Brain microvascular endothelial cell (primary cell): ENCODE measurements at regions not wholly inside any gene's neighbourhood (a gene's known extent, or its start where the extent isn't known, plus 50 kb on each side); places are given as distances from the start of the nearest gene placed in this dataset.

Experiments used
- DNase-seq: peaks from one replicate; pipeline ENCODE4 v3.0.0-alpha.2; 2020
- H3K27ac ChIP-seq: fragments of 250-450 bp; sonication (Bioruptor Pico); 2 replicates; pipeline ENCODE4 v1.5.1; 2020; ENCODE audit warnings: mild to moderate bottlenecking, moderate library complexity
- H3K27me3 ChIP-seq: fragments of 250-450 bp; sonication (Bioruptor Pico); replicated peaks from 2 replicates; pipeline ENCODE4 v1.5.1; 2020; ENCODE audit warnings: mild to moderate bottlenecking
- H3K36me3 ChIP-seq: fragments of 250-450 bp; sonication (Bioruptor Pico); replicated peaks from 2 replicates; pipeline ENCODE4 v1.5.1; 2020; ENCODE audit warnings: mild to moderate bottlenecking
- H3K4me3 ChIP-seq: 2 replicates; pipeline ENCODE4 v1.5.1; 2011; ENCODE audit warnings: low read depth, mild to moderate bottlenecking, control low read depth, low read length, moderate library complexity
- in situ Hi-C: cut with HindIII; loops from 2 replicates; pipeline ENCODE4 v1.10.0; 2017; ENCODE audit warnings: low sequenced_read_pairs, low pct_ligation_motif_present
- TF ChIP-seq, protein P1 (sequence below): IDR thresholded peaks from 2 replicates; pipeline ENCODE4 v1.5.1; 2011; ENCODE audit warnings: low read depth, mild to moderate bottlenecking, moderate library complexity, low read length, control low read depth, inconsistent platforms; ENCODE audit errors: missing control alignments

GRCh38 chr15:94704946-94705345, 473.6 kb downstream of the MCTP2 start:
- Histone ChIP-seq H3K27ac (no peak overlapping the region), H3K36me3 (no peaks in the 10 kb centered on the region), H3K27me3 (no peaks in the 10 kb centered on the region), H3K4me3 (no peak overlapping the region)
- no peak for DNase-seq
- TF ChIP-seq, protein P1, sequence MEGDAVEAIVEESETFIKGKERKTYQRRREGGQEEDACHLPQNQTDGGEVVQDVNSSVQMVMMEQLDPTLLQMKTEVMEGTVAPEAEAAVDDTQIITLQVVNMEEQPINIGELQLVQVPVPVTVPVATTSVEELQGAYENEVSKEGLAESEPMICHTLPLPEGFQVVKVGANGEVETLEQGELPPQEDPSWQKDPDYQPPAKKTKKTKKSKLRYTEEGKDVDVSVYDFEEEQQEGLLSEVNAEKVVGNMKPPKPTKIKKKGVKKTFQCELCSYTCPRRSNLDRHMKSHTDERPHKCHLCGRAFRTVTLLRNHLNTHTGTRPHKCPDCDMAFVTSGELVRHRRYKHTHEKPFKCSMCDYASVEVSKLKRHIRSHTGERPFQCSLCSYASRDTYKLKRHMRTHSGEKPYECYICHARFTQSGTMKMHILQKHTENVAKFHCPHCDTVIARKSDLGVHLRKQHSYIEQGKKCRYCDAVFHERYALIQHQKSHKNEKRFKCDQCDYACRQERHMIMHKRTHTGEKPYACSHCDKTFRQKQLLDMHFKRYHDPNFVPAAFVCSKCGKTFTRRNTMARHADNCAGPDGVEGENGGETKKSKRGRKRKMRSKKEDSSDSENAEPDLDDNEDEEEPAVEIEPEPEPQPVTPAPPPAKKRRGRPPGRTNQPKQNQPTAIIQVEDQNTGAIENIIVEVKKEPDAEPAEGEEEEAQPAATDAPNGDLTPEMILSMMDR = no peak
- in situ Hi-C loops = no loop called here

DNA sequence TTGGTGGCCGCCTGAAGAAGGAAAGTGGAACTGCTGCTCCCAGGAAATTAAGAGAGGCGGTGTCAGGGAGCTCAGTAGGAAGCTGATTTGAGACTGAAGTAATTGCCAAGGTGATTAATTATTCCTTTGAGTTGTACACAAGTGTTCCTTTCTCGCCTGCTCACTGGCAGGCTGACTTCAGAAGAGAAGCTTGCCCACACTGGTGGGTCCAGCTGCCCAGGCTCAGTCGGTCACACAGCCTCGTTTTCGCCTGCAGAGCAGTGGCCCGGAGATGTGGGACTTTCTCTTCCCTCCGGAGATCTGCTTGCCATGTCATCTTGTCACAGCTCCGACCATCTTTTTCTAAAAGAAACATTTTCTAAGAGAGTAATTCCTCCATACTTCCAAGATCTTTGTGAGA, 478.0 kb downstream of the MCTP2 start:
- Histone ChIP-seq H3K36me3 (no peaks in the 10 kb centered on the region), H3K27me3 (no peaks in the 10 kb centered on the region), H3K27ac (no peak overlapping the region), H3K4me3 (no peak overlapping the region)
- TF ChIP-seq, protein P1 = no peak
- no peak for DNase-seq
- in situ Hi-C loops = no loop called here

- TF ChIP-seq, protein P1 = no peak
- in situ Hi-C loops = no loop called here
- Histone ChIP-seq H3K4me3 (no peak overlapping the region), H3K36me3 (no peaks in the 10 kb centered on the region), H3K27me3 (no peaks in the 10 kb centered on the region), H3K27ac (no peak overlapping the region)
- no peak for DNase-seq
Observed at GRCh38 chr15:94722024-94722636, 490.8 kb downstream of the MCTP2 start.

GRCh38 chr15:94723801-94724200, 492.4 kb downstream of the MCTP2 start:
- H3K27me3 ChIP-seq = no peaks in the 10 kb centered on the region
- no peak overlapping the region for H3K4me3 ChIP-seq
- H3K27ac ChIP-seq = no peak overlapping the region
- TF ChIP-seq, protein P1 = no peak
- no peak for DNase-seq
- no peaks in the 10 kb centered on the region for H3K36me3 ChIP-seq
- in situ Hi-C loops = no loop called here

- H3K4me3 ChIP-seq = no peak overlapping the region
- TF ChIP-seq, protein P1 = no peak
- H3K27me3 ChIP-seq = no peaks in the 10 kb centered on the region
- no peak overlapping the region for H3K27ac ChIP-seq
- in situ Hi-C loops = no loop called here
- no peak for DNase-seq
- no peaks in the 10 kb centered on the region for H3K36me3 ChIP-seq
Observed at GRCh38 chr15:94731286-94731685, 499.9 kb downstream of the MCTP2 start.

DNA sequence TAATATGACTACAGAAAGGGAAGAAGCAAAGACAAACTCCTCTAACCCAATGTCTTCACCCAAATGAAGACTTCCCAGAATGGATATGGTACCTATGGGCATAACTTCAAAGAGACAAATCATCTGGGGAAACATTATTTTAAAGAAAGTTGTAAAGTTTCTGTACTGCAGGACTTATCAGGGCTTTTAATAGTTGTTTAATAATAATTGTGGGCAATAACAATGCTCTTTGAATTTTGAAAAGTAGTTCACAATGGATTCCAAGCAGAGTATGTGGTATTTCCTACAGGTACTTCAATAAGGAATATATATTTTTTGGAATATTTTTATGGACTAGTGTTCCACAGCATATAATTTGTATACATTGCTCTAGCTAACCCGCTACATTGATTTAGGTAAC, 503.1 kb downstream of the MCTP2 start:
- no peak for DNase-seq
- H3K36me3 ChIP-seq = no peaks in the 10 kb centered on the region
- in situ Hi-C loops = no loop called here
- H3K27ac ChIP-seq = no peak overlapping the region
- H3K27me3 ChIP-seq = no peaks in the 10 kb centered on the region
- TF ChIP-seq, protein P1 = no peak
- no peak overlapping the region for H3K4me3 ChIP-seq
